GM18505 (cell line): ENCODE measurements at regions not wholly inside any gene's neighbourhood (a gene's known extent, or its start where the extent isn't known, plus 50 kb on each side); places are given as distances from the start of the nearest gene placed in this dataset.
"Not testable (repeated sequence)": the region's sequence is repeated elsewhere in the genome, so short reads cannot be mapped to it uniquely, and the experiment has no call there.

ENCODE experiments used
- ATAC-seq: cut with Tn5 transposase; IDR thresholded peaks from one replicate; pipeline ENCODE4 v1.9.1; 2021; ENCODE audit not compliant: unreplicated experiment
- POLR2A ChIP-seq: IDR thresholded peaks from 4 replicates; pipeline ENCODE4 v1.6.1; 2011; ENCODE audit warnings: borderline replicate concordance; ENCODE audit not compliant: insufficient read depth, insufficient read length; ENCODE audit errors: extremely low read depth

DNA sequence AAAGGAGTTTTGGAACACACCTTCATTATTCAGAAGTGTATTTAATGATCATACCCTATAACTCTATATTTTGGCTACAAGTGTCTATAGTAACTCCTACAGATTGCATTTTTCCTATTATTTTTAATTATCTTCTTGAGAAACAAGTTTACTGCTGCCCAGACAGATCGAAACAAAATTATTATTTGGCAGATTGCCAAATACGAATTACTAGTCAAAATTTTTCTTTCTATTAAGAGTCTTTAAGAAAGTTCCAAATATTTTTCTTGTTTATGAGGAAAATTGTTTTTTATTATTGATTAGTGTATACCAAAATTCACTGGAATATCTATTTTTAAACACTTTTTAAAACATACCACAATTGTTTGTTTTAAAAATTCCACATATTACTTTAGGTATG lies 821.9 kb upstream of the SLC35B3 start:
- no peak for ATAC-seq
- no peak for TF ChIP-seq POLR2A

DNA sequence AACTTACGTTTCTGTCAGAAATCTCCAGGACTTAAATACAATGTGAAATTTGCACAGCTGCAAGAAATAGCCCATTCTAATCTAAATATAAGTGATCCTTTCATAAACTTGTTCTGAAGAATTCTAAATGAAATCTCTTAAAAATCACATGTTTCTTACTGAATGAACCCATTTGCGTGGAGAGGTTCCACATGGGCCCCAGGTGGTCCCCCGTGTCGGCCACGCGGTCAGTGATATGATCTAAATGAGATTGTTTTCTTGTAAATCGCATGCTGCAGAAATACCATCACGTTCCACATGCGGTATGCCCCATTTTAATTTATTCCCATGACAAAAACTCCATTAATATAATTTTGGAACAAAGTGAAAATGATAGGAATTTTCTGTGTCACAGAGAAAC lies 818.9 kb upstream of the SLC35B3 start:
- no peak for ATAC-seq
- TF ChIP-seq POLR2A = no peak

GRCh38 chr6:9252799-9253198 lies 817.5 kb upstream of the SLC35B3 start:
- TF ChIP-seq POLR2A = no peak
- no peak for ATAC-seq

DNA sequence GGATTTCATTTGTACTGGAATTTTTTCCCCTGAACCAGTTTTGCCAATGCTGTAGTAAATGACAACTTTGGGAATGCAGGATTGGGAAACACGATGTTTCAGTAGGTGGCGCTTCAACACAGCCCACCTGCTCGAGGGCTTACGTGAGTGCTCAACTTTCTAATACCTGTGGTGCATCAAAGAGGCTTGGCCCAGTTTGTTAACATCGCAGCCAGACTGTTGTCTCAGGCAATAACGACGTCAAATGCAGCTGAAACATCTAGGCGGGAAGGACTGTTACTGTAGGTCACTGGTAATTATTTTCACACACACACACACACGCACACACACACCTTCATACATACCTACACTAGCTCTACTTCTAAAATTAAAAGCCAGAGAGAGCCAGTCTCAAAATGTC lies 815.5 kb upstream of the SLC35B3 start:
- no peak for ATAC-seq
- TF ChIP-seq POLR2A = no peak

DNA sequence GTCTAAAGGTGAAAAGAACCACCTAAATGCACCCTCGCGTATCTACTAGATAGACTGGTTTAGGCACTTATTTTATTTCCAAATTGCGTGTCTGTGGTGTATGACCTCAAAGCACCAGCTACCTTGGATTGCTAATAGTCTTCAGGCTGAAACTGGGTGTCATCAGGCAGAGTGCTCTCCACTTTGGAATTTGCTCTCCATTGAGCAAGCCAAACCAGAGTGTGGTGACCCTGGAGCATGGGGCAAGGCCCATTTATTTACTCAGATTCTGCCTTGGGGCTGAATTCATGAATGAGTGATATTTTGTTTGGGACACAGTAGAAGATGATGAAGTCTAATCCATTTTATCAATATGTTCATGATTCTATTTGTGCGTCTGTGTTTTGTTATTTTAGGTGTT lies 812.8 kb upstream of the SLC35B3 start:
- no peak for ATAC-seq
- TF ChIP-seq POLR2A = no peak

- ATAC-seq = no peak
- TF ChIP-seq POLR2A = no peak
These were observed 805.5 kb upstream of the SLC35B3 start for GRCh38 chr6:9240861-9241260.

GRCh38 chr6:9236443-9236842 lies 801.1 kb upstream of the SLC35B3 start:
- no peak for ATAC-seq
- no peak for TF ChIP-seq POLR2A

DNA sequence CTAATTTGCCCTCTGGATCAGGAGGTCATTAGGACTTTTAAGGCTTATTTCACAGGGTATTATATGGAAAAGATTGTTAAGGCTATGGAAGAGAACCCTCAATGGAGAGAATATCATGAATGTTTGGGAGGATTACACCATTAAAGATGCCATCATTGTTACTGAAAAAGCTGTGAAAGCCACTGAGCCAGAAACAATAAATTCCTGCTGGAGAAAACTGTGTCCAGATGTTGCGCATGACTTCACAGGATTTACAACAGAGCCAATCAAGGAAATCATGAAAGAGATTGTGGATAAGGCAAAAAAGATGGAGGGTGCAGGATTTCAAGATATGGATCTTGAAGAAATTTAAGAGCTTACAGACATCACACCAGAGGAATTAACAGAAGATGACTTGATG lies 798.3 kb upstream of the SLC35B3 start:
- ATAC-seq = no peak
- no peak for TF ChIP-seq POLR2A

GRCh38 chr6:9233226-9233625 lies 797.9 kb upstream of the SLC35B3 start:
- TF ChIP-seq POLR2A = no peak
- ATAC-seq = no peak

DNA sequence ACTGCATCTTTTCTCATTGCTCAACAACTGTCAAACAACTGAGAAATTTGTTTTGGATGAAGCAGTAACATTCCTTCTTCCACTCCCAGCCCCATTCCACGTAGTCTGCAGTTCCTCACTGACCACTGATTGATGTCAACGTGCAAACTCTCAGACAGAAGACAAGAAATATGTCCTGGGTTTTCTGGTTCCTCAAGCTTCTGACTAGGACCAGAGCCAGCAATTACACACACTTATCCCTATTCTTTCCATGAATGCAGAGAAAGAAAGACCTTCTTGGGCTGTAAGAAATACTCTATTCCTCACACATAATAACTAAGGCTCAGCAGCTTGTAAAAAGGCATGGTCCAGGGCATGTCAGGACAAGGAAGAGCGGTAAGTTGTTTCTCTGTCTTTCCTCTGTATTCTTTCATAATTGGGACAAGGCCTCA lies 790.1 kb upstream of the SLC35B3 start:
- ATAC-seq = no peak
- no peak for TF ChIP-seq POLR2A

- TF ChIP-seq POLR2A = no peak
- ATAC-seq = no peak
These were observed 789.2 kb upstream of the SLC35B3 start for GRCh38 chr6:9224539-9224938.

- ATAC-seq = not testable (repeated sequence)
These were observed 778.4 kb upstream of the SLC35B3 start for GRCh38 chr6:9213717-9214116.

GRCh38 chr6:9208966-9209365 lies 773.6 kb upstream of the SLC35B3 start:
- ATAC-seq = no peak
- no peak for TF ChIP-seq POLR2A

GRCh38 chr6:9205645-9206044 lies 770.3 kb upstream of the SLC35B3 start:
- TF ChIP-seq POLR2A = no peak
- ATAC-seq = no peak

GRCh38 chr6:9204171-9204570 lies 768.8 kb upstream of the SLC35B3 start:
- TF ChIP-seq POLR2A = no peak
- ATAC-seq = no peak
